T47D (cell line): ENCODE measurements at regions not wholly inside any gene's neighbourhood (a gene's known extent, or its start where the extent isn't known, plus 50 kb on each side); places are given as distances from the start of the nearest gene placed in this dataset.
"Not testable (repeated sequence)": the region's sequence is repeated elsewhere in the genome, so short reads cannot be mapped to it uniquely, and the experiment has no call there.

Experiments
- DNase-seq, 2 experiments: peaks; one replicate each; pipeline versions ENCODE4 v3.0.0 to v3.0.0-alpha.2; 2011 to 2012; ENCODE audit warnings: low read depth in 1 of 2, low spot score in 1 of 2
- JUND ChIP-seq: IDR thresholded peaks from 2 replicates; pipeline ENCODE4 v1.6.1; 2012; ENCODE audit warnings: low read depth
- in situ Hi-C: cut with HindIII; loops from 2 replicates; pipeline ENCODE4 v1.10.0; 2016; ENCODE audit warnings: low sequenced_read_pairs, low pct_unique_long_range_greater_than_20kb

DNA sequence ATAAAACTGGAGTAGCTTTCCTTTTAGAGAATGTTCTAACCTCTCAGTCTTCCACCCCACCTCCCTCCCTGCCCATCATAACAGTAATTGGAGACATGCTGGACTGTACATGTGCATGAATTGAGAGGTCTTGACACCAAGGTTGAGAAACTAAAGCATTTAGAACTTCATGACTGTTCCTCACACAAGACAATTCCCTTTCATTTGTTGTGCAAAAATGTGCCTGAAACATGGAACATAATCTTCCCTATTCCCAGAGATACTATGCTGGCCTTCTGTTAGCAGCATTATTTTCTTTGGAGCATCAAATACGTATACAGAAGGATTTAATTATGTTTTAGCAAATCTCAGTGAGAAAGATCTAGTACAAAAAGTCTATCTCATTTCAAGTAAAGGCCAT, 97.5 kb upstream of the KCNE2 start:
- in situ Hi-C loops = no loop called here
- no peak for DNase-seq
- no peak for TF ChIP-seq JUND

DNA sequence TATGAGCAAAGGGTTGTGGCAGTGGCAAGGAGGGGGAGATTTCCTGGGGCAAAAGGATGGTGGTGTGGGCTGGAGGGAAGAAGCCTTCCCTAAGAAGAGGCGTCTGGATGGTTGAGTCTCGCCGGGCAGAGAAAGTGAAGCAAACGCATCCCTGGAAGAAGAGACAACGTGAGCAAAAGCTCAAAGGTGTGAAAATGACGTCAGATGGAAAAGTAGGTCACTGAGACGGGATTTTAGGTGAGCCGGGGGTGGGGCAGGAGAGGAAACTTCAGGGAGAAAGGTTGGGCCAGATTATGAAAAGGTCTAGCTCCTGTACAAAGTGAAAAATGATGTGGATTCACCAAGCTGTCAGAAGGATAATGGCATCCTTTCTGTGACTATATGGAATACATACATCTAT, 95.3 kb upstream of the KCNE2 start:
- TF ChIP-seq JUND = no peak
- in situ Hi-C loops = no loop called here
- DNase-seq = no peak

DNA sequence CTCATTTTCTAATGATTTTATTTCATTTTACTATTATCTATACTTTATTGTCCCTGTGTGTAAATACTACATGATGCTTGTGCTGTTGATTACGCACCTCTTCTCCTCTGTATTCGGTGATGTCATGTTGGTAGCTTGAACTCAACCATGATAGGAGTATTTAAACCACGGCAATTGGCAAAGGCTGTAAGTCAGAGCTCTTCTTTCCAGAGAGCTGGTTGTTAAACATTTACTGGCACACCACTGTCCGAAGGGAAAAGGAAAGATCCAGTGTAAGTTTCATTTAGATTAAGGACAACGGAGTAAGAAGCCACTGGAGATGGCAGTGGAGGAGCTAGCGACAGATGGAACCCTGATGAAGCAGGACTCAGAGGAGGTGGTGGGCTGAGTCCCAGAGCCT, 93.4 kb upstream of the KCNE2 start:
- DNase-seq = no peak

DNA sequence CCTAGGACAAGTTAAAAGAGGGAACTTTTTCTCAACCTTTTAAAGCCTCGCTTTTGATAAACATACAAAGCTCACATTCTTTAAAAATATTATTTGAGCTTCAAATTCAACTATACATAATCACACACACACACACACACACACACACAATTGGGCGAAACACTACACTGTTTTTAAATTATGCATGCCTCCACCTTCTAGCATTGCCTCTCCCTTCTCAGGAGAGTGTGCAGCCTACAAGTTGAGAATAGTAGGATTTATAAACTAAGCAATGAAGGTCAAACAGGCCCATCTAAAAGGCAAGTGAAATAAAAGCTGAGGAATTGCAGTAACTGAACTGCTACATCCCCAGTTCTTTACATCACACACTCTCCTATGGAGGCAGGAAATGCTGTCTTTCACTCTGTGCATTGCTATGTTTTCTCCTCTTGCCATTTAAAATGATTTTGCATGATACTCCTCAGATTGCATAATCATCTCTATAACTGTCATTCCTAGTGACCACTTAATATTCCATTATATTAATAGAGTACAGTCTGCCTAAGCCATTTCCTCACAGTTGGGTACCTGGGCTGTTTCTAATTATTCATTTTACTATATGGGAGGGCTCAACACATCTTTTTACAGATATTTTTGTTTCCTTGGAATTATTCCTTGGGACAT, 92.5 kb upstream of the KCNE2 start:
- in situ Hi-C loops = no loop called here
- DNase-seq = no peak
- no peak for TF ChIP-seq JUND

More for the DNA sequence above, 93.4 kb upstream of the KCNE2 start:
- in situ Hi-C loops = no loop called here
- TF ChIP-seq JUND = no peak

DNA sequence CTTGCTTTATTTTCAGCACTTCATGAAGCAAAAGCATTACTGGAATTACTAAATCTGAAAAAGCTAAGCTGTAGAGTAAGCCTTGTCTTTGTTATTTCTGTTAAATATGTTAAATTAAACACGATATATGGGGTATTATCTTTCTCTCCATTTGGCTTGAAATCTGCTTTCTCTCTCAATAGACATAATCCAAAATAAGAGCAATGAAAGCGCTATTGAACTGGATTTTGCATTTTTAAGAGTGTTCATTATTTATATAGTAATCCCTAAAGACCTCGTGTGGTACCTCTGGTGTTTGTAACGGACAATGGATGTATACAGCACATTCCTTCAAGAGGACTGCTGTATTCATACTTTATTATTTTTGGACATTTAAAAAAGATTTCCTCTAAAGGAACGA, 91.5 kb upstream of the KCNE2 start:
- DNase-seq = no peak
- TF ChIP-seq JUND = no peak
- in situ Hi-C loops = no loop called here

DNA sequence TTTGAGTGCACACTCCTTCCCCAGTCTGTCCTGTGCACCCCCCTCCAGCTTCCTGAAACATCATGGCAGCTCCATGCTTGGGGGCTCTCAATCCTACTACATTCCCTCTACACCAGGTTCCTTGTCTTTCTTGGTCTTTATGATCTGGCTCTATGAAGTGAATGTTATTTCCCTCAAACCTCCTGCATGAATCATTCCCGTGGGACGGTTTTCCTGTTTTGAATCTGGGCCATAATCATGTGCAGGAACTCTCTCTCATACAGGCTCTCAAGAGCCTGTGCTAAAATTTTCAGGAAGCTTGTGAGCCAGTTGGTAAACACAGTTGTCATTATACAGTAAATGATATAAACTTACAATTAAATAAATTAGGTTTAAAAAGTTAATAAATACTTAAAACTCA, 89.8 kb upstream of the KCNE2 start:
- in situ Hi-C loops = no loop called here
- no peak for DNase-seq
- TF ChIP-seq JUND = no peak

DNA sequence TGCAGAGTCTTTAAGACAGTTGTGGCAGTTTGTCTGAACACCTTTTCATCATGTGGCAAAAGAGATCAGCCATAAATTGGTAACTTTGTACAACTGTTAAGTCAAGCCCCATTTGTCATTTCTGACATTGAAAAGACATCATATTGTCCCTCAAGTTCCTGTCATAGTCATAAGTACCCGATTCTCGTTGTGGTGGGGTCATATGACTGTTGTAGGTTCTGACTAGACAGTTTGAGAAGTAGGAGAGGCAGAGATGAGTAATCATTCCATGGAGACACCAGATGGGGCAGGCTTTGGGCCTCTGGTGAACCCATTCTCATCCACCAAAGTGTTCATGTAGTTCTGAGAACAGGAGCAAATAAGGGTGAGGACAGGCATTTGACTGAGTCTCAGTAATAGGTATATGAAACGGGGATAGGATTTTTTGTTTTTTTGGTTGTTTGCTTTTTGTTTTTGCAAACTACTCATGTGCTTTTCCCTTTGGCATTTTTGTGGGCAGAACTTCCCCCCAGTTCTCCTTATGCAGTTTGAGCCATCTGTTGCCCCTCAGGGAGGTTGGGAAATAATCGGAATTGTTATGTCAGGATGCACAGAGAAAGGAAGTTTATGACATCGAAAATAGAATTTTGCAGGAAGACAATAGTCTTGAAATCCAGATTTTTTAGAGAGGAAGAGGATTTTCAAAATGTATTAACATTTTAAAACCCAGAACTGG, 86.9 kb upstream of the KCNE2 start:
- in situ Hi-C loops = no loop called here
- no peak for TF ChIP-seq JUND
- no peak for DNase-seq

DNA sequence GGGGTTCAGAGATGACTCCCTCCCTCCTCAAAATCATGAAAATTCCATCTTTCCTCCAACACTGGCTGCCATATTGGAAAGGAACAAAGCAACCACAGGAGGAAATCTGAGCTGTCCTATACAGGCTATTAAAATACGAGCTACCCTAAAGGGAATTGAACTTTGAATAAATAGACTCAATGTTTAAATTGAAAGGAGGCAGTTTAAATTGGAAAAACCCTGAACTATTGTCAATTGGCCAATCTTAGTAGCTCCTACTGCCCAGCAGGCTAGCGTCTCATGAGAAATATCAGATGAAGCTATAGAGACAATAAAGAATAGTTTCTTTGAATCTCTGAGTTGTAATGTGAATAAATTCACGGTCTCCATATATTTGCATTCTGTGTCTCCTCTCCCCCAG, 85.4 kb upstream of the KCNE2 start:
- in situ Hi-C loops = no loop called here
- no peak for DNase-seq
- TF ChIP-seq JUND = no peak

DNA sequence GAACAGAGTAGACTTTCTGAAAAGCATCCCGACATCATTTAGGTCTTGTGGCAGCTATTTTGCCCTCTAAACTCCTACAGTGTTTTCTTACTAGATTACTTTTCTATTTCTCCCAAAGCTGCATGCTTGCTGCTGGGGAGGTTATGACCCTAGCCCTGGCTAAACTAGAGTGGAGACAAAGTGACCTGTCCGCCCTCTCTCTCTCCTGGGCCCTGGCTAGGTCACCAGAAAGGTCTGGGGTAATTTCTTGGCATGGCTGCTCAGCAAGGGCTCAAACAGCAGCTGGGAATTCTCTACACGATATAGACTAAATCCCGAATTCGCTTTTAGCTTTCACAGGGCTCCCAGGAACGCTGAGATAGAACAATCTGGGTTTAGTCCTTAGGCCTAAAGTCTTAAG, 84.5 kb upstream of the KCNE2 start:
- DNase-seq = no peak
- in situ Hi-C loops = no loop called here
- TF ChIP-seq JUND = no peak

DNA sequence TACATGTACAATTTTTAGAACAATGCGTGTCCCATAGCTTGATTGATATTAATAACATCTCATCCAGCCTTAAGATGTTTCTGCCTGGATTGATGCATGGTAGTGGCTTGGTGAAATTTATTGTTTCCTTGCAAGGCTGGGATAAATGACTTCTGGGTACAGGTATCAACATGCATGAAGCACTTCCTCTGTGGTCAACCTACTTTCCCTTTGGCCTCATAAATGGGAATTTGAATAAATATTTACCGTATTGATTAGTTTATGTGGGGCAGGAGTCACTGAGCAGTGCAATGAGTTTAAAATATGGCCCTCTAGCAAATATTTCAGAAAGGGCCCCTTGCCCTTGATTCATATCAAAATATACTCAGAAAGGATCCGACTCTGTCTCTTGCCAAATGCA, 83.9 kb upstream of the KCNE2 start:
- no peak for DNase-seq
- no peak for TF ChIP-seq JUND
- in situ Hi-C loops = no loop called here

DNA sequence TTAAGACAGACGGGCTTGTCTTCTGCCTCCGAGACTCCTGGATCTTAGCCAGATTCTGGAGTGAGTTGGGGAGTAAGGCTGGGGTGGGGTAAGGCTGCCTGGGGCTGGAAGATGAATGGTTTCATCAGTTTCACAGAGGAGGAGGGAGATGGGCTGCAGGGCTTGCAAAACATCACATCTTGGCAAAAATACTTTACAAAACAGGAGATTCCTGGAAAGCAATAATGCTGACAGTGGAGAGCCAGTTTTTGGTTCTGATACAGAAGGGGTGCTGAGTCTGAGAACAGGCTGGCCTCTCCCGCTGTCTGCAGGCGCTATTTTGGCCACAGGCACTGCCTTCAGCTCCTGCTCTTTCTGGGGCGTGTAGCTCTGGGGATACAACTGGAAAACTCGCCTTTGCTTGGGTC, 83.4 kb upstream of the KCNE2 start:
- no peak for DNase-seq
- in situ Hi-C loops = no loop called here
- no peak for TF ChIP-seq JUND

DNA sequence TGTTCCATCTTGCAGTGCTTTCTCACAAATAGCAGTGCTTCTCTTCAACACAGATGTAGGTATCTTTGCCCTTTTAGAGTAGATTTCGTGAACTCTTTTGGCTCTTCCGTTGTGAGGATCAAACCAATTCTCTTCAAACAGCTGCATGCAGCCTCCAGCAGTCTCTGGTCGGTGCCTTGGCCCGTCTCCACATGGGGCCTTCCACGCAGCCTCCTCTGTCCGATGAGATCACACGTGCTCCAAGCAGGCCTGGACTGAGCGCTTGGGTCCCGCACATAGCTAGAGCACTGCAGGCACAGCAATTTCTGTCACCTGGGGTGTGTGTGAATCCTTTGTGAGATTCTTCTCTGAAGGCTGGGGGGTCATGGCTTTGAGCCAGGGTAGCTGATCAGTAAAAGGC, 82.8 kb upstream of the KCNE2 start:
- no peak for DNase-seq
- no peak for TF ChIP-seq JUND
- in situ Hi-C loops = no loop called here

DNA sequence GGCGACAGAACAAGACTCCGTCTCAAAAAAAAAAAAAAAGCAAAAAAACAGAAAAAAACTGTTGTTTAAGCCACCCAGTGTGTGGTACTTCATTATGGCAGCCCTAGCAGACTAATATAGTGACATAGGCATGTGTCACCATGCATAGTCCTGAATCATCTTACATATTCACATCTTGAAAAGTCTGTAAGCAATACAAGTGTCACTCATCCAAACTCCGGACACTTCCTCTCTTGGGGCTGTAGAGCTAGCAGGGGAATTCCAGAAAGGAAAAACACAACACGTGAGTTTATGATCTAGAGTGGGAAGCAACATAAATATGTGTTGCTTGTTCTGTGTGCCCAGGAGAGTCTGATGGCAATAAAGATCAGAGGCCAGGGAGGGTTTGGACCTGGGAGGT, 81.6 kb upstream of the KCNE2 start:
- no peak for TF ChIP-seq JUND
- DNase-seq = no peak
- in situ Hi-C loops = no loop called here

DNA sequence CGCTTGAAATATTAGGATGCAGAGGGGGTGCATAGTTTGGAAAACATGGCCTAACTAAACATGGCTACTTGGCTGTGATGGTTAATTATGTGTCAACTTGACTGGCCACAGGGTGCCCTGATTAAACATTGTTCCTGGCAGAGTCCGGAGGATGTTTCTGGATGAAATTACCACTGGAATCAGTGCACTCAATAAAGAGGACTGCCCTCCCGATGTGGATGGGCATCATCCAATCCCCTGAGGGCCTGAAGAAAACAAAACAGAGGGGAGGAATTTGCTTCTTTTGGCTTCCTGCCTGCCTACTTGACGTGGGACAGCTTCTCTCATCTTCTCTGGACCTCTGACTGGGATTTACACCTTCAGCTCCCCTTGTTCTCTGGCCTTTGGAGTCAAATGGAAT, 79.1 kb upstream of the KCNE2 start:
- in situ Hi-C loops = no loop called here
- no peak for DNase-seq
- TF ChIP-seq JUND = no peak

DNA sequence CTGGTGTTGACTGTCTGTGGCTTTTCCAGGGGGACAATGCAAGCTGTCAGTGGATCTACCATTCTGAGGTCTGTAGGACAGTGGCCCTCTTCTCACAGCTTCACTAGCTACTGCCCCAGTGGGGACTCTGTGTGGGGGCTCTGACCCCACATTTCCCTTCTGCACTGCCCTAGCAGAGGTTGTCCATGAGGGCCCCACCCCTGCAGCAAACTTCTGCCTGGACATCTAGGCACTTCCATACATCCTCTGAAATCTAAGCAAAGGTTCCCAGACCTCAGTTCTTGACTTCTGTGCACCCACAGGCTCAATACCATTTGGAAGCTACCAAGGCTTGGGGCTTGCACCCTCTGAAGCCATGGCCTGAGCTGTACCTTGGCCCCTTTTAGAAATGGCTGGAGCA, 75.8 kb upstream of the KCNE2 start:
- in situ Hi-C loops, DNase-seq: not testable (repeated sequence)
